Natural killer cell (primary cell): ENCODE measurements at regions not wholly inside any gene's neighbourhood (a gene's known extent, or its start where the extent isn't known, plus 50 kb on each side); places are given as distances from the start of the nearest gene placed in this dataset.

Source experiments
- ATAC-seq, 3 donors: fragments of 150-1000 bp in 2 of 3; fragments of 200-7000 bp in 1 of 3; cut with Tn5 transposase; 1 replicate in 1 of 3; 2 replicates in 2 of 3; pipeline ENCODE4 v1.10.0; 2021; ENCODE audit warnings: mild to moderate bottlenecking in 2 of 3, moderate library complexity in 2 of 3
- DNase-seq, 2 donors: peaks; one replicate each; pipeline versions ENCODE4 v3.0.0 to v3.0.0-alpha.2; 2013 to 2021; ENCODE audit warnings: mixed read lengths in 1 of 2
- H3K27ac ChIP-seq: one replicate; pipeline ENCODE4 v1.5.1; 2013; ENCODE audit warnings: mild to moderate bottlenecking, low read length
- H3K27me3 ChIP-seq: one replicate; pipeline ENCODE4 v1.6.1; 2013; ENCODE audit warnings: low read length; ENCODE audit not compliant: control insufficient read depth, insufficient read depth
- H3K36me3 ChIP-seq: one replicate; pipeline ENCODE4 v1.6.1; 2013; ENCODE audit warnings: low read length; ENCODE audit not compliant: control insufficient read depth, insufficient read depth
- H3K4me1 ChIP-seq: one replicate; pipeline ENCODE4 v1.6.1; 2013; ENCODE audit warnings: low read length; ENCODE audit not compliant: control insufficient read depth, insufficient read depth
- H3K4me3 ChIP-seq: one replicate; pipeline ENCODE4 v1.5.1; 2013; ENCODE audit warnings: low read length
- H3K9me3 ChIP-seq: one replicate; pipeline ENCODE4 v1.6.1; 2013; ENCODE audit warnings: low read length; ENCODE audit not compliant: control insufficient read depth, insufficient read depth
- H3K27ac Mint-ChIP-seq, 2 donors: one replicate each; pipeline ENCODE4 v1.8.0; 2022; ENCODE audit warnings: mild to moderate bottlenecking in 2 of 2, mixed read lengths in 2 of 2, moderate library complexity in 1 of 2
- H3K27me3 Mint-ChIP-seq, 2 donors: one replicate each; pipeline ENCODE4 v1.8.0; 2022; ENCODE audit warnings: low read depth in 2 of 2, mixed read lengths in 2 of 2
- H3K36me3 Mint-ChIP-seq: one replicate; pipeline ENCODE4 v1.8.0; 2022; ENCODE audit warnings: mixed read lengths
- H3K4me1 Mint-ChIP-seq, 2 donors: one replicate each; pipeline ENCODE4 v1.8.0; 2022; ENCODE audit warnings: mixed read lengths in 2 of 2
- H3K4me3 Mint-ChIP-seq: one replicate; pipeline ENCODE4 v1.8.0; 2022; ENCODE audit warnings: mild to moderate bottlenecking, moderate library complexity, mixed read lengths
- H3K9me3 Mint-ChIP-seq, 2 donors: one replicate each; pipeline ENCODE4 v1.8.0; 2022; ENCODE audit warnings: mixed read lengths in 2 of 2
- WGBS: methylation state at CpG from one replicate; pipeline ENCODE4 v1.1.7; 2013; ENCODE audit warnings: missing lambda C conversion rate; ENCODE audit not compliant: insufficient coverage; 5-methylcytosine and 5-hydroxymethylcytosine counted together
- intact Hi-C: fragments of 100-400 bp; cut with micrococcal nuclease; formaldehyde crosslinking; loops from one replicate; pipeline ENCODE4 v1.14.2; 2022
- TF ChIP-seq, protein P1 (sequence below): fragments of 200-600 bp; IDR thresholded peaks from one replicate; pipeline ENCODE4 v1.8.0; 2022; ENCODE audit warnings: antibody characterized with exemption

DNA sequence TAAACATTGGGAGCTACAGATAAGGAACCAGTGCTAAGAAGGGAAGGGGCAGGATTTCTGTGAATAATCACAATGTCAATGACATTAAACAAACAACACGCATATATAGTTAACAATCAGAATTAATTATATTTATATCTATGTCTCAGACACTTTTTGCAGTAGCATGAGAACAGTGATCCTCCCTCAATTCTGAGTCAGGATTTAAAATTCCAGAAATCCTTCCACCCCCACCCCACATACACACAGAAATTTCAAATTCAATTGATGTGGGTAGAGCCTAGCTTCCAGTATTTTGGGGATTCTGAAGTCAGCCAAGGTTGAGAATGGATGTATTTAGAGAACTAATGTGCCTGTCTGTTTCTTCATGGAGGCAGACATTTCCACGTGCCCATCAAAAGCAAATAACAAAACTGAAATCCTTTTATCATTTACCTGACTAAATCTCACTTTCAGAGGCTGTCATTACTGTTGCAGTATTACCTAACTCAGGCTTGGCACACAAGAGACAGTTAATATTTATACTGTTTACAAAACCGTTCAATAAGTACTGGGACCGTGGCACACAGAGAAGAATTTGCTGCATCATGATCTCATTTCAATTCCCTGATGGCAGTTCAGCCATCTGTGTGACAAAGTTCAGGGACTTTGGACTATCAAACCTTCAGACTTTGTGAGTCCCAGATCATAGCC is 116.6 kb upstream of the PALS2 start:
- no peaks in the 10 kb centered on the region for H3K9me3 Mint-ChIP-seq
- no peaks in the 10 kb centered on the region for H3K9me3 ChIP-seq
- peaks cover 0 to 5% of the 10 kb centered on the region in 2 donors for H3K4me1 Mint-ChIP-seq
- ATAC-seq (no peak), DNase-seq (no peak)
- no peaks in the 10 kb centered on the region for H3K4me1 ChIP-seq
- no peak overlapping the region for H3K27ac ChIP-seq
- no peaks in the 10 kb centered on the region for H3K36me3 ChIP-seq
- TF ChIP-seq, protein P1, sequence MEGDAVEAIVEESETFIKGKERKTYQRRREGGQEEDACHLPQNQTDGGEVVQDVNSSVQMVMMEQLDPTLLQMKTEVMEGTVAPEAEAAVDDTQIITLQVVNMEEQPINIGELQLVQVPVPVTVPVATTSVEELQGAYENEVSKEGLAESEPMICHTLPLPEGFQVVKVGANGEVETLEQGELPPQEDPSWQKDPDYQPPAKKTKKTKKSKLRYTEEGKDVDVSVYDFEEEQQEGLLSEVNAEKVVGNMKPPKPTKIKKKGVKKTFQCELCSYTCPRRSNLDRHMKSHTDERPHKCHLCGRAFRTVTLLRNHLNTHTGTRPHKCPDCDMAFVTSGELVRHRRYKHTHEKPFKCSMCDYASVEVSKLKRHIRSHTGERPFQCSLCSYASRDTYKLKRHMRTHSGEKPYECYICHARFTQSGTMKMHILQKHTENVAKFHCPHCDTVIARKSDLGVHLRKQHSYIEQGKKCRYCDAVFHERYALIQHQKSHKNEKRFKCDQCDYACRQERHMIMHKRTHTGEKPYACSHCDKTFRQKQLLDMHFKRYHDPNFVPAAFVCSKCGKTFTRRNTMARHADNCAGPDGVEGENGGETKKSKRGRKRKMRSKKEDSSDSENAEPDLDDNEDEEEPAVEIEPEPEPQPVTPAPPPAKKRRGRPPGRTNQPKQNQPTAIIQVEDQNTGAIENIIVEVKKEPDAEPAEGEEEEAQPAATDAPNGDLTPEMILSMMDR, result no peak
- intact Hi-C loops, result no loop called here
- 42% methylated on average over 3 of the region's 4 CpGs for WGBS
- H3K27me3 Mint-ChIP-seq, result peaks cover 7 to 23% of the 10 kb centered on the region in 2 donors
- H3K27me3 ChIP-seq, result no peaks in the 10 kb centered on the region
- no peak overlapping the region for H3K27ac Mint-ChIP-seq
- no peaks in the 10 kb centered on the region for H3K36me3 Mint-ChIP-seq
- no peak overlapping the region for H3K4me3 ChIP-seq
- H3K4me3 Mint-ChIP-seq, result no peak overlapping the region

GRCh38 chr7:24457219-24457558 is 116.1 kb upstream of the PALS2 start:
- Histone ChIP-seq H3K27ac (no peak overlapping the region), H3K4me3 (no peak overlapping the region), H3K27me3 (no peaks in the 10 kb centered on the region), H3K9me3 (no peaks in the 10 kb centered on the region), H3K4me1 (no peaks in the 10 kb centered on the region), H3K36me3 (no peaks in the 10 kb centered on the region)
- Mint-ChIP-seq H3K4me1 (peaks cover 0 to 5% of the 10 kb centered on the region in 2 donors), H3K36me3 (no peaks in the 10 kb centered on the region), H3K4me3 (no peak overlapping the region), H3K27ac (no peak overlapping the region), H3K9me3 (no peaks in the 10 kb centered on the region), H3K27me3 (peaks cover 7 to 23% of the 10 kb centered on the region in 2 donors)
- TF ChIP-seq, protein P1, result no peak
- intact Hi-C loops, result no loop called here
- WGBS, result 91% methylated on average over 2 of the region's 2 CpGs
- no peak for ATAC-seq
- no peak for DNase-seq

DNA sequence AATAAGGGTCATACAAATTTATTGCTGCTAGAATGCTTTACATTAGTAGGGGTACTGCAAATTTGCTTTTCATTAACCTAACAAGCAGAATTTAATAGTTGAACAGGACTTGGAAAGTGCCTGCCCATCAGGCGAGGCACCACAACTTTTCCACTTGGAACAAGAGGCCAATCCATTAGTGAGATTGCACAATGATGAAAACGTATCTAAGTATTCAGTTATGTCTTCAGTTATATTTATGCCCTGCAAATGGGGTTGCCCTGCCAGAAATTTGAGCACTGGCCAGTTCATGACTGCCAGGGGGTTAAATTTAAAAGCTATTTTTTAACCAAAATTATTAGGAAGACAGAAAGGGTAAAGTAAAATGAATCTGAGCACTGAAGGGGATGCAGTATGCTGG is 111.1 kb upstream of the PALS2 start:
- no peaks in the 10 kb centered on the region for H3K36me3 ChIP-seq
- no peaks in the 10 kb centered on the region for H3K9me3 Mint-ChIP-seq
- no peak overlapping the region for H3K27ac Mint-ChIP-seq
- H3K27me3 ChIP-seq, result no peaks in the 10 kb centered on the region
- H3K4me1 ChIP-seq, result no peaks in the 10 kb centered on the region
- peaks cover 9 to 17% of the 10 kb centered on the region in 2 donors for H3K27me3 Mint-ChIP-seq
- no peaks in the 10 kb centered on the region for H3K36me3 Mint-ChIP-seq
- 88% methylated on average over 2 of the region's 2 CpGs for WGBS
- peaks cover 0 to 5% of the 10 kb centered on the region in 2 donors for H3K4me1 Mint-ChIP-seq
- ATAC-seq (no peak), DNase-seq (no peak)
- no peak overlapping the region for H3K4me3 Mint-ChIP-seq
- H3K4me3 ChIP-seq, result no peak overlapping the region
- no peak overlapping the region for H3K27ac ChIP-seq
- TF ChIP-seq, protein P1, result no peak
- intact Hi-C loops, result no loop called here
- no peaks in the 10 kb centered on the region for H3K9me3 ChIP-seq

- ATAC-seq, result no peak
These were observed 110.3 kb upstream of the PALS2 start for GRCh38 chr7:24462984-24463383.

More at GRCh38 chr7:24462984-24463383, 110.3 kb upstream of the PALS2 start:
- H3K4me3 Mint-ChIP-seq, result no peak overlapping the region
- no CpG with 5 or more reads among the region's 2 CpGs for WGBS
- Histone ChIP-seq H3K27me3 (no peaks in the 10 kb centered on the region), H3K4me3 (no peak overlapping the region), H3K36me3 (no peaks in the 10 kb centered on the region), H3K27ac (no peak overlapping the region), H3K4me1 (no peaks in the 10 kb centered on the region), H3K9me3 (no peaks in the 10 kb centered on the region)
- H3K27me3 Mint-ChIP-seq, result peaks cover 9 to 11% of the 10 kb centered on the region in 2 donors
- H3K27ac Mint-ChIP-seq, result no peak overlapping the region
- DNase-seq, result no peak
- H3K4me1 Mint-ChIP-seq, result peaks cover 0 to 5% of the 10 kb centered on the region in 2 donors
- TF ChIP-seq, protein P1, result no peak
- no peaks in the 10 kb centered on the region for H3K36me3 Mint-ChIP-seq
- H3K9me3 Mint-ChIP-seq, result no peaks in the 10 kb centered on the region
- intact Hi-C loops, result no loop called here
